Tibial artery (tissue), 4 donors: ENCODE measurements at regions not wholly inside any gene's neighbourhood (a gene's known extent, or its start where the extent isn't known, plus 50 kb on each side); places are given as distances from the start of the nearest gene placed in this dataset.
"Not testable (repeated sequence)": the region's sequence is repeated elsewhere in the genome, so short reads cannot be mapped to it uniquely, and the experiment has no call there.

Source experiments
- DNase-seq, 2 donors: peaks; one replicate each; pipeline ENCODE4 v3.0.0-alpha.2; 2019
- H3K27ac ChIP-seq, 2 donors: fragments of 200-600 bp; sonication (generic) in 1 of 2; 1 replicate in 1 of 2; 2 replicates in 1 of 2; pipeline ENCODE4 v1.5.1; 2018 to 2019; ENCODE audit warnings: mild to moderate bottlenecking in 1 of 2
- H3K27me3 ChIP-seq, 2 donors: fragments of 200-600 bp; sonication (generic) in 1 of 2; one replicate each; pipeline versions ENCODE4 v1.5.1 to v1.6.0; 2016 to 2019
- H3K36me3 ChIP-seq, 3 donors: fragments of 200-600 bp; sonication (generic) in 2 of 3; one replicate each; pipeline ENCODE4 v1.5.1; 2016 to 2019; ENCODE audit warnings: mild to moderate bottlenecking in 2 of 3
- H3K4me1 ChIP-seq, 4 donors: fragments of 200-600 bp; sonication (generic) in 2 of 4; 1 replicate in 3 of 4; 2 replicates in 1 of 4; pipeline ENCODE4 v1.5.1; 2016 to 2019
- H3K4me3 ChIP-seq, 2 donors: fragments of 200-600 bp; sonication (generic) in 1 of 2; 1 replicate in 1 of 2; 2 replicates in 1 of 2; pipeline ENCODE4 v1.5.1; 2018 to 2019; ENCODE audit warnings: mild to moderate bottlenecking in 2 of 2
- H3K9me3 ChIP-seq, 3 donors: fragments of 200-600 bp; sonication (generic) in 1 of 3; one replicate each; pipeline ENCODE4 v1.5.1; 2016 to 2019
- intact Hi-C: fragments of 100-400 bp; cut with DNase I; formaldehyde crosslinking; loops from one replicate; pipeline ENCODE4 v1.15.0; 2023; ENCODE audit warnings: low total_unique reads
- TF ChIP-seq, protein P1 (sequence below), 2 experiments: fragments of 200-600 bp in 1 of 2; fragments of 450-650 bp in 1 of 2; IDR thresholded peaks; one replicate each; pipeline ENCODE4 v1.5.1; 2017 to 2019; ENCODE audit warnings: antibody characterized with exemption in 2 of 2, mild to moderate bottlenecking in 1 of 2, moderate library complexity in 1 of 2

DNA sequence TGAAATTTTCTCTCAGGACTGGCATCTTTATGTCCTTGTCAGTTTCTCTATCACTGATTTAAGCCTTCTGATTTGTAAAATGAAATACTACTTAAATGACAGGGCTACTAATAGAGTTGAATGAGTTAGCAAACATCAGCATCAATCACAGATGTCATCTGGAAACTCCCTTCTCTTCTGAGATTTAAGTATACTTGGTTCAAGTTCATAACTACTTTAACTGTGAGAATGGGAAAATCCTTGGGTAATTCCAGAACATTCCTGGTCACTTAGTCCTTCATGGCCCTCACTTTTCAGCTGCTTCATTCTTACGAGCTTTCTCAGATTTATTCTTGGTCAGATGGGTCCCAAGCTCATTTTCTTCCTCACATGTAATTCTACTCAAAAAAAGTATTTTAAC is 1655.3 kb upstream of the FLRT2 start:
- Histone ChIP-seq H3K4me3 (no peak overlapping the region), H3K4me1 (peaks cover 0 to 16% (median 0%) of the 10 kb centered on the region in 4 donors), H3K27me3 (no peaks in the 10 kb centered on the region), H3K36me3 (no peaks in the 10 kb centered on the region), H3K9me3 (no peaks in the 10 kb centered on the region), H3K27ac (no peak overlapping the region)
- DNase-seq, result no peak
- intact Hi-C loops, result no loop called here
- TF ChIP-seq, protein P1, sequence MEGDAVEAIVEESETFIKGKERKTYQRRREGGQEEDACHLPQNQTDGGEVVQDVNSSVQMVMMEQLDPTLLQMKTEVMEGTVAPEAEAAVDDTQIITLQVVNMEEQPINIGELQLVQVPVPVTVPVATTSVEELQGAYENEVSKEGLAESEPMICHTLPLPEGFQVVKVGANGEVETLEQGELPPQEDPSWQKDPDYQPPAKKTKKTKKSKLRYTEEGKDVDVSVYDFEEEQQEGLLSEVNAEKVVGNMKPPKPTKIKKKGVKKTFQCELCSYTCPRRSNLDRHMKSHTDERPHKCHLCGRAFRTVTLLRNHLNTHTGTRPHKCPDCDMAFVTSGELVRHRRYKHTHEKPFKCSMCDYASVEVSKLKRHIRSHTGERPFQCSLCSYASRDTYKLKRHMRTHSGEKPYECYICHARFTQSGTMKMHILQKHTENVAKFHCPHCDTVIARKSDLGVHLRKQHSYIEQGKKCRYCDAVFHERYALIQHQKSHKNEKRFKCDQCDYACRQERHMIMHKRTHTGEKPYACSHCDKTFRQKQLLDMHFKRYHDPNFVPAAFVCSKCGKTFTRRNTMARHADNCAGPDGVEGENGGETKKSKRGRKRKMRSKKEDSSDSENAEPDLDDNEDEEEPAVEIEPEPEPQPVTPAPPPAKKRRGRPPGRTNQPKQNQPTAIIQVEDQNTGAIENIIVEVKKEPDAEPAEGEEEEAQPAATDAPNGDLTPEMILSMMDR (IDR thresholded peaks at IDR 0.05), result no peak

DNA sequence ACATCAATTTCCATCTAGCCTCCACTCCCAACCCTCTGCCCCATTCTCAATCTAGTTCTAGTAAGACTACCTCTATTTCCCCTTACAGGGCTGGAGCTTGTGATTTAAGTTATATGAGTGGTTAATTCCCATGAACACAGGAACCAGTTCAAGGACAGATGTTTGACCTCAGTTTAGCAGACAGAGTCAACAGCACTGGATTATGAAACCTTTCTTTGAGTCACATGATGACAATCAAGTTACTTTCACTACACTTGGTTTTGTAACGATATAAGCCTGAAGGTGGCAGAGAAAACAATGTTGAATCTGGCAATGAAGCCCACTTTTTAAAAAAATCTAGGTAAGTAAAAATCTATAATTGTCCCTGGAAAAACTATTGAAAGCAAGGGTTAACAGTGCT is 1646.2 kb upstream of the FLRT2 start:
- DNase-seq, result no peak
- Histone ChIP-seq H3K4me3 (no peak overlapping the region), H3K4me1 (no peaks in the 10 kb centered on the region), H3K36me3 (no peaks in the 10 kb centered on the region), H3K9me3 (no peaks in the 10 kb centered on the region), H3K27me3 (no peaks in the 10 kb centered on the region), H3K27ac (no peak overlapping the region)
- intact Hi-C loops, result no loop called here
- TF ChIP-seq, protein P1 (IDR thresholded peaks at IDR 0.05), result no peak

DNA sequence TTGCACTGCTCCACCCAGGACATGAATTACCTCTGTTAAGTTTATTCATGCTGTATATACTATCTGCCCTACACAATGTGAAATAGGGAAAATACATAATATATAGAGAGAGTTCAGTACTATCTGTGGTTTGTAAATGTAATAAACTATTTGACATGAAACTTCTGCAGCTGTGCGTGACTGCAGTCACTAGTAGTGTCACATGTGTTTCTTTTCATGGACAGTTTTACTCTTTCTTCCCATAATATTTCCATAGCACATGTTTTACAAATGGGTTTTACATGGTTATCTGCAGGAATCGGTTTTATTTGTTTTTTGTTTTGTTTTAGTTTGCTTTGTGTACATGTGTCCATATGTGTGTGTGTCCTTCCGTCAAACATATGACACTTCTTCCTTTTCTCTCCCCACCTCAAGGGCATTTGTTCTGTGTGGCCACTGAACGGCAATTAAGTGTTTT is 1644.1 kb upstream of the FLRT2 start:
- TF ChIP-seq, protein P1 (IDR thresholded peaks at IDR 0.05), result no peak
- H3K27ac ChIP-seq, result no peak overlapping the region
- H3K27me3 ChIP-seq, result no peaks in the 10 kb centered on the region
- H3K4me3 ChIP-seq, result no peak overlapping the region
- no peaks in the 10 kb centered on the region for H3K9me3 ChIP-seq
- DNase-seq, result no peak
- intact Hi-C loops, result no loop called here
- no peaks in the 10 kb centered on the region for H3K4me1 ChIP-seq
- H3K36me3 ChIP-seq, result no peaks in the 10 kb centered on the region

DNA sequence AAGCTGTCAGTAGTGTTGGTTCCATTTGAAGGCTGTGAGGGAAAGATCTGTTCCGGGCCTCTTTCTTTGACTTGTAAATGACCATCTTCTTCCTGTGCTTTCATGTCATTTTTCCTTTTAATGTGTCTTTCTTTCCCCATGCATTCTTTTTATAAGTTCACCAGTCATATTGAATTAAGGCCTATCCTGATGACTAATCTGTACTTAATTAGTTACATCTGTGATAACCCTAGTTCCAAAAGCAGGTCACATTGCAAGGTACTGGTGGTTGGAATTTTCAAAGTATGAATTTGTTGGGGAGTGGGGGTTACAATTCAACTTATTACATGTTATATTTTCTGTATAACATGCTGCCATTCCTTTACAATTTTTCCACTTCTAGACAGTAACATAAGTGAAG is 1642.1 kb upstream of the FLRT2 start:
- Histone ChIP-seq H3K27ac (no peak overlapping the region), H3K4me3 (no peak overlapping the region), H3K27me3 (no peaks in the 10 kb centered on the region), H3K4me1 (no peaks in the 10 kb centered on the region), H3K36me3 (no peaks in the 10 kb centered on the region), H3K9me3 (no peaks in the 10 kb centered on the region)
- no peak for DNase-seq
- TF ChIP-seq, protein P1 (IDR thresholded peaks at IDR 0.05), result no peak
- intact Hi-C loops, result no loop called here

DNA sequence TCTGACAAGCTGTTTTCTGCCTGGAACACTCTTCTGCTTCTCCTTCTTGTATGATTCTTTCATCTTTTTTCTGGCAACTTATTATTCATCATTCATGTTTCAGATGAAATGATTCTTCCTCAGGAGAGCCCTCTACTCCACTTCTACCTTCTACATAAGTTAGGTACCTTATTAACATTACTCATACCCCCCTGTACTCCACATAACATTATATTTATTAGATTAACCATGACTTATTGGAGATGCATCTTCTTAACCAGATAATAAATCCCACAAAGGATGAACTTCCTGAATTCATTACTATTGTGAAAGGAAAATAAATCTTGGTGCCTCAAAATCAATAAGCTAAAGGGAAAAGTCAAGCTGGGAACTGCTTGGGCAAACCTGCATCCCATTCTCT is 1636.5 kb upstream of the FLRT2 start:
- Histone ChIP-seq H3K9me3 (no peaks in the 10 kb centered on the region), H3K36me3 (no peaks in the 10 kb centered on the region), H3K4me3 (no peak overlapping the region), H3K4me1 (no peaks in the 10 kb centered on the region), H3K27me3 (no peaks in the 10 kb centered on the region), H3K27ac (no peak overlapping the region)
- intact Hi-C loops, result no loop called here
- TF ChIP-seq, protein P1 (IDR thresholded peaks at IDR 0.05), result no peak
- no peak for DNase-seq

DNA sequence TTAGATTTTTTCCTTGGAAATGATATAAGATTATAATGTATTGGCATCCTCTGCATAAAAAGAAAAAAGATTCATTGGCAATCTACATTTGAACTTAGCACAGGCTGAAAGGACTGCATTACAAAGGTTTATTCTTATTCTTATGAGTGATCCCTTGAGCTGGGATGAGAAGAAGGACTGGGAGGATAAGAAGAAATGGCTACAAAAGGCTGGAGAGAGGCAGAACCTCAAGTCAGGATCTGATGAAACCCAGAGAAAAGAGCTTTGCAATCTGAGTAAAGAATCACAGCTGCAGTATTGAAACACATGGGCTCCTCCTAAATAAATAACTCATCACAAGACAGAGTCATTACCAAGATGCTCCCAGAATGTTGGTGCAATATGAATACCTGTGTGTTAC is 1635.4 kb upstream of the FLRT2 start:
- Histone ChIP-seq H3K4me1 (no peaks in the 10 kb centered on the region), H3K27me3 (no peaks in the 10 kb centered on the region), H3K27ac (no peak overlapping the region), H3K4me3 (no peak overlapping the region), H3K36me3 (no peaks in the 10 kb centered on the region), H3K9me3 (no peaks in the 10 kb centered on the region)
- intact Hi-C loops, result no loop called here
- TF ChIP-seq, protein P1 (IDR thresholded peaks at IDR 0.05), result no peak
- DNase-seq, result no peak

DNA sequence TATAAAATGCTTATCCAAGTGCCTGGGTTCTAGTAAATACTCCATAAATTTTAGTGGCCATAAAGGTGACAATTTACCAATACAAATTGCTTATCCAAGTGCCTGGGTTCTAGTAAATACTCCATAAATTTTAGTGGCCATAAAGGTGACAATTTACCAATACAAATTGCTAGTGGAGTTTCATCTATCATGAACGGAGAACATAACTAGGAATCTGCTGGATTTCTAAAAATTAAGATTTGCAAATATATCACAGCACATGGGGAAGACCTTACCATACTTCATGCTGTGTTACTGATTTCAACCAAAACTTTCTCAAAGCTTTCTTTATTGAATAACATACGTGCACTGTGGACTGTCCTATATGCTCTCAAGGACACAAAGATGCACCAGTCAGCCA is 1631.4 kb upstream of the FLRT2 start:
- intact Hi-C loops, H3K9me3 ChIP-seq, H3K27ac ChIP-seq, H3K36me3 ChIP-seq, H3K4me1 ChIP-seq, DNase-seq, H3K27me3 ChIP-seq, H3K4me3 ChIP-seq: not testable (repeated sequence)
